Ovary (tissue), 7 donors: ENCODE measurements at regions not wholly inside any gene's neighbourhood (a gene's known extent, or its start where the extent isn't known, plus 50 kb on each side); places are given as distances from the start of the nearest gene placed in this dataset.
"Not testable (repeated sequence)": the region's sequence is repeated elsewhere in the genome, so short reads cannot be mapped to it uniquely, and the experiment has no call there.

Experiments used
- DNase-seq, 5 donors: peaks; one replicate each; pipeline ENCODE4 v3.0.0-alpha.2; 2019 to 2020
- H3K27ac ChIP-seq, 2 donors: fragments of 200-600 bp; one replicate each; pipeline versions ENCODE4 v1.5.1 to v1.8.0; 2019 to 2022
- H3K27me3 ChIP-seq: fragments of 200-600 bp; one replicate; pipeline ENCODE4 v1.8.0; 2022
- H3K36me3 ChIP-seq: fragments of 200-600 bp; sonication (generic); one replicate; pipeline ENCODE4 v1.5.1; 2019
- H3K4me1 ChIP-seq: one replicate; pipeline ENCODE4 v1.8.1; 2013; ENCODE audit warnings: mild to moderate bottlenecking, moderate library complexity; ENCODE audit not compliant: insufficient read depth
- H3K4me3 ChIP-seq: fragments of 200-600 bp; sonication (generic); one replicate; pipeline ENCODE4 v1.5.1; 2017
- H3K9me3 ChIP-seq, 2 donors: fragments of 200-600 bp in 1 of 2; sonication (generic) in 1 of 2; one replicate each; pipeline versions ENCODE4 v1.5.1 to v1.8.1; 2013 to 2019; ENCODE audit warnings: mild to moderate bottlenecking in 1 of 2, moderate library complexity in 1 of 2
- EP300 ChIP-seq: sonication (generic); formaldehyde crosslinking; IDR thresholded peaks from one replicate; pipeline ENCODE4 v1.6.1; 2017; ENCODE audit warnings: antibody characterized with exemption
- POLR2A ChIP-seq: fragments of 450-650 bp; IDR thresholded peaks from one replicate; pipeline ENCODE4 v1.6.1; 2017; ENCODE audit warnings: antibody characterized with exemption, mild to moderate bottlenecking, moderate library complexity
- WGBS, 3 donors: extraction: QIAGEN DNeasy Blood & Tissue Kit in 1 of 3; methylation state at CpG; one replicate each; pipeline versions ENCODE4 v1.1.5 to v1.1.7; 2013 to 2017; 5-methylcytosine and 5-hydroxymethylcytosine counted together
- intact Hi-C, 4 donors: fragments of 100-400 bp; cut with DNase I; formaldehyde crosslinking; loops; one replicate each; pipeline versions ENCODE4 v1.11.0 to v1.15.1; 2022 to 2023
- TF ChIP-seq, protein P1 (sequence below), 3 donors: fragments of 450-650 bp in 2 of 3; fragments of 200-600 bp in 1 of 3; IDR thresholded peaks; one replicate each; pipeline versions ENCODE4 v1.5.1 to v1.8.0; 2016 to 2022; ENCODE audit warnings: antibody characterized with exemption in 3 of 3, mild to moderate bottlenecking in 1 of 3
- donor health status: DM: no; HTN: no; CAD: no; lungs with moderate emphysema.
- donor health status: DM: no; HTN: no; CAD: no.
- donor health status: Bipolar disorder and iron deficiency.
- donor health status: DM: no; HTN: no; CAD: no.
- donor health status: DM: yes; HTN: yes; CAD: no.

DNA sequence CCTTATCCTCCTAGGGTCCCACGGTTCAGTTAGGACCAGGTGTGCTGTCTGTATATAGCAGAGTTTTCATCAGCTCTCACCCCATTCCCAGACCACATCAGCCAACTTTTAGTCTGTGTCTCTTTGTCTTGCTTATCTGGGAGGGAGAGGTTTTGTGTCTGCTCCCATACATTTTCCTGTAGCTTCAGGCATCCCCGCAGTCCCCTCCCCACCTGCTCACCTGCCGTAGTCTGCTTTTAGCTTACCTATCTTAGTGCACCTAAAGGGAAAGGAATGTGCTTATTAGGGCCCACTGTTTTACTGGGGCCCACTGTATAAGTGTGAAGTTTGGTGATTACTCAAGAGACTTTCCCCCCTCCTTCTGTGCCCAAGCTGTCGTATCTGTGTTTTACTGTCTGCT lies 225.1 kb downstream of the PLA2G4A start:
- H3K4me1 ChIP-seq, result no peaks in the 10 kb centered on the region
- no peak overlapping the region for H3K4me3 ChIP-seq
- no peaks in the 10 kb centered on the region for H3K36me3 ChIP-seq
- intact Hi-C loops, result no loop called here
- no peak for TF ChIP-seq POLR2A
- DNase-seq, result no peak
- no peaks in the 10 kb centered on the region for H3K9me3 ChIP-seq
- H3K27ac ChIP-seq, result no peak overlapping the region
- H3K27me3 ChIP-seq, result no peaks in the 10 kb centered on the region
- 66 to 72% (median 71%) methylated on average over 4 of the region's 4 CpGs for WGBS, 3 donors

DNA sequence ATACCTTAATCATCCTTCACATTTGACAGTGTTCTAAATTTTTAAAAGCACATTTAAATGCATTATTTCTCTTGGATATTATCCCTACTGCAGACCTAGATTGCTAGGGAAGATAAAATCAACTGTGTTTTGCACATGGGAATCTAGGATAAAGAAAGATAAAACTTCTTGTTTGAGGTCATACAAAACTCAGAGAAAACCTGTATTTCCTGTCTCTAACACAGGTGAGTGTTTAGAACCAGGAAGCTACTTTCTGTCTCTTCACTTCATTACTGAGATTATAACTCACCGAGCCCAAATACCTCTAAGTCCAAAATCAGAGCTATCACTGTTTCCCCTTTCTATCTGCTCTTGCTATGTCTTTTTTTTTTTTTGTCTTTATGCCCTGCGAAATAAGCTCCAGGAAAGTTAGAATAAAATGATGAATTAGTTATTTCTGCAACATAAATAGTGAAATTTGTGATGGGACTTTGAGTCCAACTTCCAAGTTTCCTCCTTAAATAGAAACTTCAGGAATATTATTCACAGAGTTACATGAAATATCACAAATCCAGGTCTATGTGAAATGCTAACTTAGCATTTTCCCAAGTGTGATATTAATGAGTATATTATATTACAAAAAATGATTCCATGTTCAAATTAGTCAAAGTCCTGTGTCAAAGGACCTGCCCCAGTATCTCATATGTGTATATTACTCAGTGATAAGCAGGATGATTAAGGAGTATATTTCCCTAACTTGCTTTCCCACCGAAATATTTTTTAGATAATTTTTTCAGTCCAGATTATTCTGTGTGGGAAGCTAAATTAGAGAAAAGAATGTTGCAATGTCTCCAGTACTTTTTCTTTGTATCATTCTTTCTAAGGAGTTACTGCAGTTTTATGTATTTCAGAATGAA lies 226.4 kb downstream of the PLA2G4A start:
- H3K36me3 ChIP-seq, result no peaks in the 10 kb centered on the region
- no peaks in the 10 kb centered on the region for H3K4me1 ChIP-seq
- WGBS, 3 donors, result 41 to 55% (median 53%) methylated on average over 3 of the region's 3 CpGs
- H3K9me3 ChIP-seq, result no peaks in the 10 kb centered on the region
- no peaks in the 10 kb centered on the region for H3K27me3 ChIP-seq
- H3K27ac ChIP-seq, result no peak overlapping the region
- intact Hi-C loops, result no loop called here
- TF ChIP-seq EP300, result no peak
- TF ChIP-seq, protein P1, sequence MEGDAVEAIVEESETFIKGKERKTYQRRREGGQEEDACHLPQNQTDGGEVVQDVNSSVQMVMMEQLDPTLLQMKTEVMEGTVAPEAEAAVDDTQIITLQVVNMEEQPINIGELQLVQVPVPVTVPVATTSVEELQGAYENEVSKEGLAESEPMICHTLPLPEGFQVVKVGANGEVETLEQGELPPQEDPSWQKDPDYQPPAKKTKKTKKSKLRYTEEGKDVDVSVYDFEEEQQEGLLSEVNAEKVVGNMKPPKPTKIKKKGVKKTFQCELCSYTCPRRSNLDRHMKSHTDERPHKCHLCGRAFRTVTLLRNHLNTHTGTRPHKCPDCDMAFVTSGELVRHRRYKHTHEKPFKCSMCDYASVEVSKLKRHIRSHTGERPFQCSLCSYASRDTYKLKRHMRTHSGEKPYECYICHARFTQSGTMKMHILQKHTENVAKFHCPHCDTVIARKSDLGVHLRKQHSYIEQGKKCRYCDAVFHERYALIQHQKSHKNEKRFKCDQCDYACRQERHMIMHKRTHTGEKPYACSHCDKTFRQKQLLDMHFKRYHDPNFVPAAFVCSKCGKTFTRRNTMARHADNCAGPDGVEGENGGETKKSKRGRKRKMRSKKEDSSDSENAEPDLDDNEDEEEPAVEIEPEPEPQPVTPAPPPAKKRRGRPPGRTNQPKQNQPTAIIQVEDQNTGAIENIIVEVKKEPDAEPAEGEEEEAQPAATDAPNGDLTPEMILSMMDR (IDR thresholded peaks at IDR 0.05), result no peak
- no peak for TF ChIP-seq POLR2A
- DNase-seq, result no peak
- H3K4me3 ChIP-seq, result no peak overlapping the region

DNA sequence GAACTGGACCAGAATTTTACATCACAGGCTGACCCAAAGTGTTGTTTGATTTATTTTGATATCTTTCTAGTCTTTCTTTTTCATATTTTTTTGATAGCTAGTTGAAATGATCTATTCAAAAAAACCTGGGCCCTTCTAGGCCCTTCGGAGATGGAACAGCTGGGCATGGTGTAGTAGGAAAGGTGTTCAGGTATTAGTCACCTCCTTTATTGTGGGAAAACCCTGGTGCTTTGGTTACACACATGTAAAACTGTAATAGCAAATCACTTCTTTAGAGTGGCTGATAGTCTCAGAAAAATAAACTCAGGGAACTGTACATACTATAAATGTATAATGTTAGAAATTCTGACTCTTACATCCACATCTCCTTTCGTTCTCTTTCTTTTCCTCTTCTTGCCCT lies 234.5 kb downstream of the PLA2G4A start:
- intact Hi-C loops, result no loop called here
- Histone ChIP-seq H3K27me3 (no peaks in the 10 kb centered on the region), H3K4me3 (no peak overlapping the region), H3K36me3 (no peaks in the 10 kb centered on the region), H3K9me3 (no peaks in the 10 kb centered on the region), H3K4me1 (peaks cover 2% of the 10 kb centered on the region), H3K27ac (no peak overlapping the region)
- no peak for DNase-seq
- WGBS, 3 donors, result 91 to 94% (median 92%) methylated on average over 2 of the region's 2 CpGs
- TF ChIP-seq, protein P1 (IDR thresholded peaks at IDR 0.05), result no peak
- TF ChIP-seq POLR2A (no peak), EP300 (no peak)

DNA sequence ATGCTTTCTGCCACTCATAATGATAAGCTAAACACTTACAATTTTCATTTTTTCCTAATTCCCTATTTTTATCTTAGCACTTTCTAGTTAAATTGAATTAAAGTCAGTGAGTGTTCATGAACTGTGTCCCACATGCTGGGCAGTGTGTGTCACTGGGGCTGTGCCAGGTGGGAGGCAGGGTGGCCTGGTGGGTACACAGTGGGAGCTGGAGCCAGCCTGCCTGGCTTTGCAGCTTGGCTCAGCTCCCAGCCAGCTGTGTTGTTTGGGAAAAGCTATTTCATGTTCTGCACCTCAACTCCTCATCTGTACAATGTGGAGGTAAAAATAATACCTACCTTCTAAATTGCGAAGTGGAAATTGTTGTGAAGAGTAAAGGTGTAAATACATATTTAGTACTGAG lies 238.4 kb downstream of the PLA2G4A start:
- TF ChIP-seq, protein P1 (IDR thresholded peaks at IDR 0.05), result no peak
- TF ChIP-seq EP300, result no peak
- TF ChIP-seq POLR2A, result no peak
- WGBS, 3 donors, result 88 to 91% (median 91%) methylated on average over 1 of the region's 1 CpG
- Histone ChIP-seq H3K4me1 (peaks cover 2% of the 10 kb centered on the region), H3K36me3 (no peaks in the 10 kb centered on the region), H3K27me3 (no peaks in the 10 kb centered on the region), H3K27ac (peak overlapping the region in 1 of 2 donors; percentile 7), H3K9me3 (no peaks in the 10 kb centered on the region), H3K4me3 (no peak overlapping the region)
- intact Hi-C loops, result no loop called here
- DNase-seq, result peak in 3 of 5 donors; percentile 21 to 52 (median 49)

DNA sequence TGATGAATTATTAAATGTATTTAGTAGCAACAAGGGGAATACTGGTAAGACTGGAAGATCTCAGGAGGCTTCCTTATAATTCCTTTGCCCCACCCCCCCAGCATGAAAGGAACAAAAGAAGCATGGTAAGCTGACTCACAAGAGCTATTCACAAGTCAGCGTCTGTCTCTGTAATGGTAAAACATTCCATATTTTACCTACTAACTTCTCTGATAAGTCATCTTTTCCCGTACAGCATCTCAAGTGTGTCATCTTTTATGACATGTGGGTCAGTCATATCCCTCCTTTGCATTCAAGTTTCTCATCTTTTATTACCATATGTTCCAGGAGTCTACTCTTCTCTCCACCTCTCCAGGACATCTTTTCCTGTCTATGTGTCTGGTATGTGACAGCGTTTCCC lies 241.3 kb downstream of the PLA2G4A start:
- Histone ChIP-seq H3K36me3 (no peaks in the 10 kb centered on the region), H3K9me3 (no peaks in the 10 kb centered on the region), H3K4me3 (no peak overlapping the region), H3K27me3 (no peaks in the 10 kb centered on the region), H3K4me1 (peaks cover 2% of the 10 kb centered on the region), H3K27ac (no peak overlapping the region)
- 63 to 81% (median 81%) methylated on average over 3 of the region's 3 CpGs for WGBS, 3 donors
- intact Hi-C loops, result no loop called here
- no peak for DNase-seq
- no peak for TF ChIP-seq EP300
- no peak for TF ChIP-seq POLR2A
- TF ChIP-seq, protein P1 (IDR thresholded peaks at IDR 0.05), result no peak

DNA sequence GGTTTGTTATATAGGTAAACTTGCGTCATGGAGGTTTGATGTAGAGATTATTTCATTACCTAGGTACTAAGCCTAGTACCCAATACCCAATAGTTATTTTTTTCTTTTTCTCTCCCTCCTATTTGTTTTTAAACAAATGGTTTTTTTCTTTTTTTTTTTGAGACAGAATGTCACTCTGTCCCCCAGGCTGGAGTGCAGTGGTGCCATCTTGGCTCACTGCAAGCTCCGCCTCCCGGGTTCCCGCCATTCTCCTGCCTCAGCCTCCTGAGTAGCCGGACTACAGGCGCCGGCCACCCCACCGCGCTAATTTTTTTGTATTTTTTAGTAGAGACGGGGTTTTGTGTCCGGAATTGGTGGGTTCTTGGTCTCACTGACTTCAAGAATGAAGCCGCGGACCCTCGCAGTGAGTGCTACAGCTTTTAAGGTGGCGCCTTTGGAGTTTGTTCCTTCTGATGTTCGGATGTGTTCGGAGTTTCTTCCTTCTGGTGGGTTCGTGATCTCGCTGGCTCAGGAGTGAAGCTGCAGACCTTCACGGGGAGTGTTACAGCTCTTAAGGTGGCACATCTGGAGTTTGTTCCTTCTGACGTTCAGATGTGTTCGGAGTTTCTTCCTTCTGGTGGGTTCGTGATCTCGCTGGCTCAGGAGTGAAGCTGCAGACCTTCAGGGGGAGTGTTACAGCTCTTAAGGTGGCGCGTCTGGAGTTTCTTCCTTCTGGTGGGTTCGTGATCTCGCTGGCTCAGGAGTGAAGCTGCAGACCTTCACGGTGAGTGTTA lies 243.7 kb downstream of the PLA2G4A start:
- DNase-seq, H3K4me1 ChIP-seq, intact Hi-C loops, H3K36me3 ChIP-seq, H3K27ac ChIP-seq, H3K27me3 ChIP-seq, H3K9me3 ChIP-seq: not testable (repeated sequence)
- peak overlapping the region; percentile 10 for H3K4me3 ChIP-seq
- WGBS, 3 donors, result 76 to 83% (median 77%) methylated on average over 29 of the region's 29 CpGs

DNA sequence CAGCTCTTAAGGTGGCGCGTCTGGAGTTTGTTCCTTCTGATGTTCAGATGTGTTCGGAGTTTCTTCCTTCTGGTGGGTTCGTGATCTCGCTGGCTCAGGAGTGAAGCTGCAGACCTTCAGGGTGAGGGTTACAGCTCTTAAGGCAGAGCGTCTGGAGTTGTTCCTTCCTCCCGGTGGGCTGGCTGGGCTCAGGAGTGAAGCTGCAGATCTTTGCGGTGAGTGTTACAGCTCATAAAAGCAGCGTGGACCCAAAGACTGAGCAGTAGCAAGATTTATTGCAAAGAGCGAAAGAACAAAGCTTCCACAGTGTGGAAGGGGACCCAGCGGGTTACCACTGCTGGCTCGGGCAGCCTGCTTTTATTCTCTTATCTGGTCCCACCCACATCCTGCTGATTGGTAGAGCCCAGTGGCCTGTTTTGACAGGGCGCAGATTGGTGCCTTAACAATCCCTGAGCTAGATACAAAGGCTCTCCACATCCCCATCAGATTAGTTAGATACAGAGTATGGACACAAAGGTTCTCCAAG lies 244.3 kb downstream of the PLA2G4A start:
- WGBS, 3 donors, result 67 to 83% (median 73%) methylated on average over 13 of the region's 13 CpGs
- H3K4me3 ChIP-seq, intact Hi-C loops: not testable (repeated sequence)

More for the DNA sequence above, 244.3 kb downstream of the PLA2G4A start:
- H3K27me3 ChIP-seq, H3K4me1 ChIP-seq, H3K27ac ChIP-seq, H3K36me3 ChIP-seq, H3K9me3 ChIP-seq, DNase-seq: not testable (repeated sequence)
